ENCODE measurements at regions not wholly inside any gene's neighbourhood (a gene's known extent, or its start where the extent isn't known, plus 50 kb on each side); places are given as distances from the start of the nearest gene placed in this dataset.

GRCh38 chr17:77883213-77883650 lies 75.3 kb upstream of the TNRC6C start:
- DNase-seq: no peak

GRCh38 chr17:77884019-77884418 lies 74.5 kb upstream of the TNRC6C start:
- DNase-seq: no peak

- no peak for DNase-seq
Observed at GRCh38 chr17:77884967-77885641, 73.4 kb upstream of the TNRC6C start.

- DNase-seq: no peak
Observed at GRCh38 chr17:77885678-77886386, 72.7 kb upstream of the TNRC6C start.

GRCh38 chr17:77886387-77886728 lies 72.1 kb upstream of the TNRC6C start:
- no peak for DNase-seq

GRCh38 chr17:77887110-77887463 lies 71.4 kb upstream of the TNRC6C start:
- DNase-seq: no peak

- no peak for DNase-seq
Observed at GRCh38 chr17:77887464-77888241, 70.8 kb upstream of the TNRC6C start.

GRCh38 chr17:77888242-77889134 lies 70.0 kb upstream of the TNRC6C start:
- DNase-seq: no peak

- no peak for DNase-seq
Observed at GRCh38 chr17:77889135-77889505, 69.4 kb upstream of the TNRC6C start.

- no peak for DNase-seq
Observed at GRCh38 chr17:77889866-77890760, 68.4 kb upstream of the TNRC6C start.

GRCh38 chr17:77890771-77891170 lies 67.7 kb upstream of the TNRC6C start:
- DNase-seq: no peak

GRCh38 chr17:77891602-77892001 lies 66.9 kb upstream of the TNRC6C start:
- DNase-seq: no peak

GRCh38 chr17:77892031-77892430 lies 66.5 kb upstream of the TNRC6C start:
- DNase-seq: no peak

- DNase-seq: no peak
Observed at GRCh38 chr17:77892469-77893143, 65.9 kb upstream of the TNRC6C start.

- DNase-seq: no peak
Observed at GRCh38 chr17:77893144-77894044, 65.1 kb upstream of the TNRC6C start.

GRCh38 chr17:77894126-77894956 lies 64.2 kb upstream of the TNRC6C start:
- no peak for DNase-seq

- DNase-seq: no peak
Observed at GRCh38 chr17:77897741-77898301, 60.7 kb upstream of the TNRC6C start.

- DNase-seq: no peak
Observed at GRCh38 chr17:77898521-77899434, 59.7 kb upstream of the TNRC6C start.
